RKO (cell line): ENCODE measurements at regions not wholly inside any gene's neighbourhood (a gene's known extent, or its start where the extent isn't known, plus 50 kb on each side); places are given as distances from the start of the nearest gene placed in this dataset.

Source experiments
- DNase-seq: peaks from one replicate; pipeline ENCODE4 v3.0.0-alpha.2; 2016; ENCODE audit warnings: low spot score

DNA sequence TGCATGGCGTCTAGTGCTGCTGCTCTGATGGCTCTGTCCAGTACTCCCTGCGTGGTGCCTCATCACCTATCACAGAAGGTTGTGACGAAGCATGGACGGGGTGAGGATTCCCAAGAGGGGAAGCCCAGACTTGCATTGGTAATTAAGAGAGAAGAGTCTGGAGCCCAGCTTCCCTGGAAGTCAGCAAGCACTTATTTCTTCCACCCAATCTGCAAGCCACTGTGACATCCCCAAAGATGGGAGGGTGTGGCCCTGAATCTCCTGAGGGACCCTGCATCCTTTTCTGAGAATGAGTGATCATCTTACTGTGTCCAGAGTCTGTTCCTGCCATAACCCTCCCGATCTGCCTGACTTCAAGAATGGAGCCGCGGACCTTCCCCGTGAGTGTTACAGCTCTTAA lies 166.7 kb downstream of the PTPN20 start:
- no peak for DNase-seq

DNA sequence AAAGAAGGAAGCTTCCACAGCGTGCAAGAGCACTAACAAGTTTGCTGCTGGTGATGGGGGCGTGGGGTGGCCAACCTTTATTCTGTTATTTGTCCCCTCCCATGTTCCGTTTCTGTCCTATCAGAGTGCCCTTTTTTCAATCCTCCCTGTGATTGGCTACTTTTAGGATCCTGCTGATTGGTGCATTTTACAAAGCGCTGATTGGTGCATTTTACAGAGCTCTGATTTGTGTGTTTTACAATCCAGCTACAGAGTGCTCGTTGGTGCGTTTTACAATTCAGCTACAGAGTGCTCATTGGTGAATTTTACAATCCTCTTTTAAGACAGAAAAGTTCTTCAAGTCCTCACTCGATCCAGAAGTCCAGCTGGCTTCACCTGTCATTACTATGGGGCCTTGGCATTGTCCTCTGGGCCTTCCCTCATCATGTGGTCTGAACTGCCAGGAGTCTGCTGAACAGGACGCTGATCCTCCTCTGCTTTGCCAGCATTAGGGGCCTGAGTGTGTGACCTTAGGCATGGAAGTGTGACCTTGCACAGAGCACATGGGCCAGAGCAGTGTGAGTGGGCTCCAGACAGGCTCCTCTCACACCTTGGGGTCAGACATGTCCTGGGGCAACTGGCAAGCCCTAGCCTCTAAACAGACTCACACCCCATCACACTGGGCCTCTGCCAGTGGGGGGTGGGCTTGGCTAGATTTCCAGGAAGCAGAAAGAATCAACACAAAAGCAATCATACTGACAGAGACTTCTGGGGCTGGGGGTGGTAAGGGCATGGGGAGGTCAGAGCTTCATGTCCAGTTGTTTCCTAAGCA lies 167.4 kb downstream of the PTPN20 start:
- no peak for DNase-seq

GRCh38 chr10:47079204-47079580 lies 168.0 kb downstream of the PTPN20 start:
- DNase-seq: no peak

DNA sequence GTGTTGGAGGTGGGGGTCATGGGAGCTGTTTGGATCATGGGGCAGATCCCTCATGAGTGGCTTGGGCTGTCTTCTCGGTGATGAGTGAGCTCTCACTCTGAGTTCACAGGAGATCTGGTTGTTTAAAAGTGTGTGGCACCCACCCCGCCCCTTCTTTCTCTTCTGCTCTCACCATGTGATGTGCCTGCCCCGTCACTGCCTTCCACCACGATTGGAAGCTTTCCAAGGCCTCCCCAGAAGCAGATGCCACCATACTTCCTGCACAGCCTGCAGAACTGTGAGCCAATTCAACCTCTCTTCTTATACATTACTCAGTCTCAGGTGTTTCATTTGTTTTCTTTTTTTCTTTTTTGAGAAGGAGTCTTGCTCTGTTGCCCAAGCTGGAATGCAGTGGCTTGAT lies 170.0 kb downstream of the PTPN20 start:
- no peak for DNase-seq

DNA sequence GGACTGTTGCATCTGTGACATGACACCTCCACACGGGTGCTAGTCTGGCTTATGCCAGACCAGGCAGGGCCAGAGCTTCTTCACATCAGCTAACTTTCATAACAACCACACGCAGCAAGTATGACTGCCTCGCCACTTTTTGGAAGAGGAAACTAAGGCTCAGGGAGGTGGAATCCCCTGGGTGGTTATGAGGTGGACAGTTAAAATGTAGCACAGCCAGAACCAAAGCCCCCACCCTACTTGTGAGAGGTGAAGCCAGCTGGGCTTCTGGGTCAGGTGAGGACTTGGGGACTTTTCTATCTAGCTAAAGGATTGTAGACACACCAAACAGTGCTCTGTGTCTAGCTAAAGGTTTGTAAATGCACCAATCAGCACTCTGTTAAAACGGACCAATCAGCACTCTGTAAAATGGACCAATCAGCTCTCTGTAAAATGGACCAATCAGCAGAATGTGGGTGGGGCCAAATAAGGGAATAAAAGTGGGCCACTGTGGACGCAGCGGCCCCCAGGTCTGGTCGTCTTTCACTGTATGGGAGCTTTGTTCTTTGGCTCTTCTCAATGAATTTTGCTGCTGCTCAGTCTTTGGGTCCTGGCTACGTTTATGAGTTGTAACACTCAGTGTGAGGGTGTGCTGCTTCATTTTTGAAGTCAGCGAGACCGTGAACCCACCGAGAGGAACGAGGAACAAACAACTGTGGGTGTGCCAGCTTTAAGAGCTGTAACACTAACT lies 171.0 kb downstream of the PTPN20 start:
- no peak for DNase-seq

GRCh38 chr10:47087667-47088066 lies 176.4 kb downstream of the PTPN20 start:
- DNase-seq: no peak

DNA sequence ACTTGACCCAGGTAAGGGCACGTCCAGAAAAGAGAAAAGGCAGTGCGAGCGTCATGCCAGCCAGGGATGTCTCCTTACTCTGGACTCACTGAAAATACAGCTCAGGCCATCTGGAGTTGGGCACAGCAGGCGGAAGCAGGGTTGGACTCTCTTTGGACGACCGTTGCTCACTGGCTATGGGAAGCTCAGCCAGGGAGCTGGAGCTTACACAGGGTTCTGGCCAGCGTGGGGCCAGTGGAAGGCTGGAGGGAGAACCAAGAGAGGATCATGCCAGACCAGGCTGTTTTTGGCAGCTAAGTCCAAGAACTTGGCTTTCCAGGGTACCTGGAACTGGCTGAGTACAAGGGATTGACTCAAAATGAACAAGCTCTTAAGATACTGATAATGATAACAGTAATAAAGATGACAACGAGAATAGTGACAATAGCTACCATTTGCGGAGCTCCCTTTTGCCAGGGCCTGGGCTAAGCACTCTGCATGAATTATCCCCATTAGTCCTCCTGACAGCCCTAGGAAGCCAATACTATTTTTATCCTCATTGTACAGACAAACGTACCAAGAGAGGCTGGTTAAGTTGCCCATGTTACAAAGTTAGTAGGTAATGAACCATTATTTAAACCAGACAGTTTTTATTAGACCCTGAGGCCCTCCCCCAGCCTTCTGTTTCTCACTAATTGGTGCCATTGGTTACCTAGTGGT lies 177.6 kb downstream of the PTPN20 start:
- no peak for DNase-seq

DNA sequence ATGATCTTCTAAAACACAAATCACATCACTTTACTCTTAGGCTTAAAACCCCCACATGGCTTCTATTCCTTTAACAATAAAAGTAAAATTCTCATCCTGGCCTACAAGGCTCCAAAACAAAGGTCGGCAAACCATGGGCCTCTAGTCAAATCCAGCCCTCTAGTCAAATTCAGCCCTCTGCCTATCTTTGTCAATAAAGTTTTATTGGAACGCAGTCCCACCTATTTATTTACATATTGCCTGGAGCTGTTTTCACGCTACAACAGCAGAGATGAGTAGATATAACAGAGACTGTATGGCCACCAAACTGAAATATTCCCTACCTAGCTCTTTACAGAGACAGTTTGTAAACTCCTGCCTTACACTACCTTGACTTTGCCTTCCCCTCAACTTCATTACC lies 178.8 kb downstream of the PTPN20 start:
- DNase-seq: no peak

DNA sequence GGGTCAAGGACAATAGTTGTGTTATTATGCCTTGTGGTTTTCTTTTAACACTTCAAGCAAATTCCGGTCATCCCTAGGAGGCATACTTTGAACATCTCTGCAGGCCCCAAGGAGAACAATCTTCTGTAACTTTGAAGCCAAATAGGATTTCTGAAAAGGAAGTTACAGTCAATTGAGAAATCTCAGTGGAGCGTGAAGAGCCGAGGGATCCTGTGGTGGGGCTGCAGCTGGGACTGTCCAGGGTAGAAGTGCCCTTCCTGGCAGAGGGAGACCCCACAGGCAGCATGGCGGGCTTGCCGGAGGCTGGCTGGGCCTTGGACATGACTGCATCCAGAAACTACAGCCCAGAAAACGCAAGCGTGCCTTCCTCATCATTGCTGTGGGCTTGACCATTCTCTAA lies 179.7 kb downstream of the PTPN20 start:
- DNase-seq: no peak

DNA sequence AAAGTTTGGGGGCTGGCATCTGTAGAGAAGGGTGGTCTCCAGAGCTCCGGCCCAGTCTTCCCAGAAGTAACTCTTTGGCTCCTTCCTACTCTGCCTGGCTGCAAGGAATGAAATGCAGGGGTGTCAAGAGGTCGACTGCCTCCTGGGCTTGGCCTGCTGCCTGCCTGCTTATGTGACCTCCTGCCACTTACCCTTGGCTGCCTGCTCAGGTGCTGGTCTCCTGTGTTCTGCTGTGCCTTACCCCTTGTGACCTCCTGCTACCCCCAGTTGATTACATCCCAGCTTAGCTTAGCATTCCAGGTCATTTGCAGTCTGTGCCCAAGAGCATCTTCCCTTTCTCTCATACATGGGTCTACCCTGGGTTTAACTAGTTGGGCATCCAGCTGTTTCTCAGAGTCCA lies 180.2 kb downstream of the PTPN20 start:
- DNase-seq: no peak

DNA sequence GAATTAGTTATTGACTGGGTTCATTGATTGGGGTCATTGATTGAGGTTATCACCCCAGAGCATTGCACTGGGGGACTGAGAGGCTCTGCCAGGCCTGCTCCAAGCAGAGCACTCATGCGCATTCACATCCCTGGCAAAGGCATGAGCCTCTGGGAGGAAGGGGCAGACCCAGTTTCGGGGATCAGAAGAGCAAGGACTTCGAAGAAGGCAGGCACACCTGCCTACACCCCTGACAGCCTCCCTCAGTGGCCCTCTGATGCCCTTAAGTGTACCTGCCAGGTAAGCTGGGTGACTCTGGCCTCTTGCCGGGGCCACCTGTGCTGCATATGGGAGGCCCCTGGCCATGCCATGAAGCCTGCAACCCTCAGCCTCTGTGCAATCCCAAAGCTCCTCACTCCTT lies 181.1 kb downstream of the PTPN20 start:
- no peak for DNase-seq

- no peak for DNase-seq
Measured at GRCh38 chr10:47092831-47093230, 181.6 kb downstream of the PTPN20 start.

- no peak for DNase-seq
Measured at GRCh38 chr10:47094126-47094525, 182.9 kb downstream of the PTPN20 start.

DNA sequence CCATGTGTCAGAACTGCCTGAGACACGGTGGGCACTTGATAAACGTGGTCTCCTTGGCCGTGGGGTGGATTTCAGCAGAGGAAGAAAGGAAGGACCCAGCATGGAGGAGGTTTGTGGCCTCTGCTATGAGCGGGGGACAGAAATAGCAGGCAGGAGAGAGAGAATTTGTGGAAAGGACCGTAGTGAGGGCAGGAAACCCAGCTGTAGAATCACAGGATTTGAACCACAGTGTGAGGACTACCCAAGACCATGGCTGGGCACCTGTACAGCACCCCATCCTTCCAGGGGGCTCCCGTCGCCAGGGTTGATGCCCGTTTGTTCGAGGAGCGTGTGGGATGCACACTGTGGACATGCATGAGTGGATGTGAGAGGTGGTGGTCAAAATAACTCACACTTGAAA lies 183.4 kb downstream of the PTPN20 start:
- DNase-seq: no peak

DNA sequence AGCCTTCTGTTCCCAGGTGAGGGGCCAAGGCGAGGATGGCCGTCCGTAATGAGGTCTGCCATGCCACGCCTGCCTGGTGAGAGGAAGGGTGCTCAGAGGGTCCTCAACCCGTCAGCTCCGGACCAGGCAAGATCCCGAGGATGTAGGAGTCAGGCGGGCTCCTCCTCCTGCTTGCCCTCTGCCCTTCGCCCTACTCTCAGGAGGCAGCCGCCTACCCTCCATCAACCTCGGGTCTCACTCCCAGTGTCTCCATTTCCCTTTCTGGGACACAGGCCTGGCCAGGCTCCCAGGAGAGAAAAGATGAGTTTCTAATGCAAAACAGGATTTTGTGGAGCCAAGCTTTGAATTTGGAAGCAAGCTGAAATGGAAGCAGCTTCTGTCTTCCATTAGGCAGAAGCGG lies 184.0 kb downstream of the PTPN20 start:
- no peak for DNase-seq

- no peak for DNase-seq
Measured at GRCh38 chr10:47095848-47096612, 184.8 kb downstream of the PTPN20 start.

- no peak for DNase-seq
Measured at GRCh38 chr10:47098238-47098637, 187.0 kb downstream of the PTPN20 start.

DNA sequence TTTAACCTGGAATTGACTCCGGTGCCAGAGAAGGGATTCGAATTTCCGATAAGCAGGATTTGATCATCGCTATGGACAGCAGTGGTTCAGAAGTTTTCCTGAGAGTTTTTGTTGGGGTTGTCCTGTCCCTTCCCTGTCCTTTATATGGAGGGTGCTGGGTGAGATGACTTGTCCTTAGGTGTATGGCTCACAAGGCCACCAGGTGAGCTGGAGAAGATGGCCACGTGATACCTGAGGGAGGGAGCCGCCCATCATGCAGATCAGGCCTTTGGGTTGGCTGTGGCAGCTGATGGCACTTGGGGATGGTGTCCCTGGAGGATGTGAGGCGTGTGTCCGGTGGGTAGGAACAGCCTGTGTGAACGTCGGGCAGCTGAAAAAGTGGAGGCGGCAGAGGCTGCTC lies 187.7 kb downstream of the PTPN20 start:
- DNase-seq: no peak

GRCh38 chr10:47099474-47099873 lies 188.2 kb downstream of the PTPN20 start:
- no peak for DNase-seq

- no peak for DNase-seq
Measured at GRCh38 chr10:47101196-47101595, 190.0 kb downstream of the PTPN20 start.

GRCh38 chr10:47101807-47102206 lies 190.6 kb downstream of the PTPN20 start:
- no peak for DNase-seq

GRCh38 chr10:47104151-47104605 lies 192.9 kb downstream of the PTPN20 start:
- DNase-seq: no peak
